Medulla oblongata (tissue), 1 donor: ENCODE measurements at regions not wholly inside any gene's neighbourhood (a gene's known extent, or its start where the extent isn't known, plus 50 kb on each side); places are given as distances from the start of the nearest gene placed in this dataset.

Source experiments
- DNase-seq: peaks from one replicate; pipeline ENCODE4 v3.0.0-alpha.2; 2015; ENCODE audit errors: extremely low spot score

- no peak for DNase-seq
Measured at GRCh38 chr3:178297740-178298139, 238.5 kb upstream of the KCNMB2 start.

DNA sequence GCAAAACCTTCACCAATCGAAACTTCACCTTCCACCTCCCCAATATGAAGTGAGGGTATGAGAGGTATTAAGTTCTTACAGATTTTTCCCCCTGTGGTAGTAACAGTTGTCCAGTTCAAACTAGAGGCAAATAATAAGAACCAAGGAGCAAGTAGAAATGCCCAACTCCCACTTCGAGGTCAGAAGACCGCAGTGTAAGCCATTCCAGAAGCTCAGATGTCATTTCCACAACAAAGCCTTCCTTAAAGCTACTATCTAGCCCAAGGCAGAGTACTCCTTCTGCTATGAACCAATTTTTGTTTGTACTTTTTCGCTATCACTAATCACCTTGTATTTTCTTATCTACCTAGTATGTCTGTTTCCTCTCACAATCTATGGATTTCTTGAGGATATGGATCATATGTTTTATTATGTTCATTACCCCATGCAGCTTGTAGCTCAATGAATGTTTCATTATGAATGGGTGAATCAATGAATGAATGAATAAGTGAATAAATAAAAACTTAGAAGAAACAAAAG lies 235.7 kb upstream of the KCNMB2 start:
- DNase-seq, result no peak

GRCh38 chr3:178302966-178303930 lies 233.0 kb upstream of the KCNMB2 start:
- DNase-seq, result no peak

GRCh38 chr3:178304758-178305467 lies 231.3 kb upstream of the KCNMB2 start:
- no peak for DNase-seq

DNA sequence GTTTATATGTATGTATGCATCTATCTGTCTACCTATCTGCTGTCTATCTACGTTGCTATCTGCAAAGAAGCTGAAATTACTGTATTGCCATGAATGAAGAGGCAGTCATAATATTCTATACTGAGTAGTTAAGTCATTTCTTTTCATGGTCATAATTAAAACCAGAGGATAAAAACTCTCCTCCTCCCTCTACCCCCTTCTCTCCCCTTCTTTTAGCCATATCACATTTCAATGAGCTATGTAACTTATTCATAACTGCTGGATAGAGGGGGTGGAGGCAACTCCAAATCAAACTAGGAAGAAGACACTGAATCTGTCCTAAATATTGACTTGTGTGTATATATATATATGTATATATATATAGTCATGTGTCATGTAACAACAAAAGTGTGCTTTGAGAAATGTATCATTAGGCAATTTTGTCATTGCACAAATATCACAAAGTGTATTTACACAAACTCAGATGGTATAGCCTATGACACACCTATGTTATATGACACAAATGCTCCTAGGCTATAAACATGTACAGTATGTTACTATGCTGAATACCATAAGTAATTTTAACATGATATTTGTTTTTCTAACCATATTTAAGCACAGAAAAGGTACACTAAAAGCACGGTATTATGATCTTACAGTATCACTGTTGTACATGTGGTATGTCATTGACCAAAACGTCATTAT lies 229.7 kb upstream of the KCNMB2 start:
- DNase-seq, result no peak

GRCh38 chr3:178308771-178309170 lies 227.5 kb upstream of the KCNMB2 start:
- DNase-seq, result no peak

DNA sequence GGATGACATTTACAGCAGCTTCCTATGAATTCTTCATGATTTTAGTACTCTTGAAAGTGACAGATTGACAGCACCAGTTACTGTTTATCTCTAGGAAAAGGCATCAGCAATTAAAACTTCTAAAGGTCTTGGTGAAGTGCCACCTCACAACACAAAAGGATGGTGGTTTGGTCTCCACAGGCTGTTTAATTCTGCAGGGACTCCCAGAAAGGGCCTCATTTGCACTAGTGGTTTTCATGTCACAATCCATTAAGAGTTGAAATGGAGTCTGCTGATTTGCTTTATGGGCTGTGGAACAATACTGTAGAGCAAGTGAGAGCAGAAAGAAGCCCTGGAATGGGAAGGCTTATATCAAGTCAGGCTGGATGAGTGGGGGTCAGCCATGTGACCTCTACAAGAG lies 225.3 kb upstream of the KCNMB2 start:
- DNase-seq, result no peak

DNA sequence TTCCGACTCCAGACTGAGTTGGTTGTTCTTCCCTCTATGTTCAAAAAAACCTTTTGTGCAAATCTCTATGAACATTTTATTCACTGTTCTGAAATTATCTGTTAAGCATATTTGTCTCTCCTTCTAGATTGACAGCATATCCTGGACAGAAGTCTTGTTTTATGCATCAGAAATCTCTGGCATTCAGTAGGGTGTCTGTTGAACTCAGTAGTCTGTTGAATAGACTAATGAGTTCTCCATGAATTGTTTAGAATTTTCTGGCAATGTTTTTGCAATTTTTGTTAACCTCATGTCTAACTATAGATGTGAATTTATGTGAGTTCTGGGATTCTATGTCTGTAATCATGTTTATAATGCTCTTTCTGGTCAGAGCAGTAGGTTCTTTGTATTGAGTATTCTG lies 222.5 kb upstream of the KCNMB2 start:
- DNase-seq, result no peak

GRCh38 chr3:178318340-178318739 lies 217.9 kb upstream of the KCNMB2 start:
- DNase-seq, result no peak

GRCh38 chr3:178318941-178319816 lies 217.1 kb upstream of the KCNMB2 start:
- DNase-seq, result no peak

DNA sequence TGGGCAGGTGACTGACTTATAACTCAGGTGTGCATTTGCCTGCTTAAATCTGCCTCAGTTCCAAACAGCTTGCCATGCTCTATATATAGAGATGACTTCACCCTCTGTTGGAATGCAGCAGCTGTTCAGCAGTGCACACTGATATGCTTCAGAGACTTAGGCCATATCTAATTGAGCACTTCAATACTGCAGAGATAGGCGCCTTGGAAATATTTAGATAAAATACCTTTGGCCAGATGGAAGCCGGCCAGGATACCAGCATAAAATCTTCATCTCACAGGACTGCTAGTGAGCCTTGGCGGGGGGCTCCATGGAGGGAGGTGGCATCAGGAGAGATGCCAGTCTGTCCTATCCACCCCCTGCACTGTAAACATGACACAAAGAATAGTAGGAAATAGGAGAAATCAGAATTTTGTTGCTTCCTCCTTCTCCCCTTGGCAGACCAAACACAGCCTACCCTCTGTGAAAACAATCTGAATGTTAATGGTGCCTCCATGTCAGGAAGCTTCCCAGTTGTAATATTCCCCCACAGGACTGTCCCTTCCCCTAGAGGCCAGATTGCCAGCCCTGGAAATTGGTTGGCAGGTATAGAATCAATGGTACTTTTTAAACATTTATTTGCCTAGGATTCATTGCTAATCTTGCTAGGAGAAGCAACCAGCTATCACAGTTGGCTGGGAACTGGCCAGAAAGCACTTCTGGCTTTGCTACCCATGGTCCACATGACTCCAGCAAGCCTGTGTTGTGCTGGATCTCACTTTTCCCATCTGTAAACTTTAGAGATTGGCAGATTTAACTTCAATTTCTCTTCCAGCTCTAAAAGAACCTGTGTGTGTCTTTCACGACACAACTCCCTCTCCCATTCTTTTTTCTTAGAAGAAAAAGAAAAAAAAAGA lies 215.5 kb upstream of the KCNMB2 start:
- no peak for DNase-seq

GRCh38 chr3:178324356-178324755 lies 211.9 kb upstream of the KCNMB2 start:
- no peak for DNase-seq

DNA sequence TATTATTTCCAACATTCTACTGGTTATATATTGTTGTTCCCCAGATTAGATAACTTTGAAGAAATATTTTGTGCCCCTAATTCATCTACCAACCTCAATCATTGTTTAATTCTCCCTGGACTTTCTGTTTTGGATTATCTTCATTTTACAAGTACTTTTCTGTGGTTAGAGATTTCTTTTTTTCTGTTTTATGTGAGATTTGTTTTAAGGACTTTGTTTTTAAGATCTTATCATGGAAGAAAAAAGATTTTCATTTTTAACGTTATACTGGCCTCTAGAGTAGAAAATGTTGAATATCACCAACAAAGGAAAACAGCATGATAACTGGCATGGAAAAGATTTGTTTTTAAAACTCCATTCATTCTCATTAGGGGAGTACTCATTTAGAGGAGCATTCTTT lies 210.9 kb upstream of the KCNMB2 start:
- peak; percentile 35 for DNase-seq

- DNase-seq, result no peak
Measured at GRCh38 chr3:178329936-178330335, 206.3 kb upstream of the KCNMB2 start.

GRCh38 chr3:178334239-178334638 lies 202.0 kb upstream of the KCNMB2 start:
- DNase-seq, result no peak

GRCh38 chr3:178336336-178336735 lies 199.9 kb upstream of the KCNMB2 start:
- DNase-seq, result no peak

GRCh38 chr3:178340506-178340905 lies 195.7 kb upstream of the KCNMB2 start:
- no peak for DNase-seq

- no peak for DNase-seq
Measured at GRCh38 chr3:178341636-178342035, 194.6 kb upstream of the KCNMB2 start.

- no peak for DNase-seq
Measured at GRCh38 chr3:178342111-178342510, 194.1 kb upstream of the KCNMB2 start.

DNA sequence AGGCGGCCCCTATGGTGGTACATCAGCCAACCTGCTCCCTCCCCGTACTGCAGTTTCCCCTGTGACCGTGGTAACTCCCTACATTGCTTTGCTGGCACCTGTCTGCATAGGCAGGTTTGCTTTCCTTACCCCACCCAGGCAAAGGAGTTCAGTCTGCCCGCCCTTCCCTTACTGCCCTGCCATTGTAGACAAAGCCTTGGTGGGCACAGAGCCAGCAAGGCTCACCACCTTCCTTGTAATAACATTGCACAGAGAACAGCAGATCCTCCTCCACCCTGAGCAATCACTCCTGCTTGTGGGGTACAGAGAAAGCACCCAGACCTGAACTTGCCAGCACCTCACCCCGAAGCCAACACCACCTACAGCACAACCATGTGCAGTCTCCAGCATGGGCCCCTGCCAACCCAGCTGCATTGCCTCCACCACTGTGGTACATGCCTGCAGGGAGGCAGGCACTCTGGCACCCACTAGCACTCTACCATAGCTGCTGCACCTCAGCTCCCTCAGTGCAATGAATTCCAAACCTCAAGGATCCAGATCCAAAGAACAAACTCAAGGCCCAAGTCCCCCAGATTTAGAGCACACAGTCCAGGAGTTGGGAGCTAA lies 192.7 kb upstream of the KCNMB2 start:
- DNase-seq, result no peak
